ENCODE measurements at regions not wholly inside any gene's neighbourhood (a gene's known extent, or its start where the extent isn't known, plus 50 kb on each side); places are given as distances from the start of the nearest gene placed in this dataset.
"Not testable (repeated sequence)": the region's sequence is repeated elsewhere in the genome, so short reads cannot be mapped to it uniquely, and the experiment has no call there.

GRCh38 chr4:78691971-78692821, 84.0 kb upstream of the BMP2K start:
- DNase-seq: no peak

- peak; percentile 35 for DNase-seq
These were observed 83.4 kb upstream of the BMP2K start for GRCh38 chr4:78692822-78693170.

GRCh38 chr4:78693777-78694456, 82.2 kb upstream of the BMP2K start:
- no peak for DNase-seq

GRCh38 chr4:78694457-78694787, 81.7 kb upstream of the BMP2K start:
- DNase-seq: no peak

GRCh38 chr4:78695910-78696309, 80.2 kb upstream of the BMP2K start:
- no peak for DNase-seq

- no peak for DNase-seq
These were observed 73.1 kb upstream of the BMP2K start for GRCh38 chr4:78703079-78703478.

- DNase-seq: no peak
These were observed 71.8 kb upstream of the BMP2K start for GRCh38 chr4:78704317-78704716.

GRCh38 chr4:78704981-78705683, 71.0 kb upstream of the BMP2K start:
- DNase-seq: no peak

GRCh38 chr4:78706302-78706701, 69.8 kb upstream of the BMP2K start:
- DNase-seq: no peak

GRCh38 chr4:78707268-78707667, 68.9 kb upstream of the BMP2K start:
- peak; percentile 21 for DNase-seq

- DNase-seq: no peak
These were observed 68.4 kb upstream of the BMP2K start for GRCh38 chr4:78707793-78708192.

GRCh38 chr4:78710536-78710935, 65.6 kb upstream of the BMP2K start:
- no peak for DNase-seq

GRCh38 chr4:78711676-78712075, 64.5 kb upstream of the BMP2K start:
- DNase-seq: no peak

- not testable (repeated sequence) for DNase-seq
These were observed 61.6 kb upstream of the BMP2K start for GRCh38 chr4:78714598-78714997.

GRCh38 chr4:78715372-78715771, 60.8 kb upstream of the BMP2K start:
- DNase-seq: not testable (repeated sequence)

GRCh38 chr4:78717712-78718111, 58.4 kb upstream of the BMP2K start:
- not testable (repeated sequence) for DNase-seq

- no peak for DNase-seq
These were observed 55.9 kb upstream of the BMP2K start for GRCh38 chr4:78720204-78720603.

GRCh38 chr4:78720994-78721677, 55.0 kb upstream of the BMP2K start:
- DNase-seq: no peak

- DNase-seq: no peak
These were observed 54.4 kb upstream of the BMP2K start for GRCh38 chr4:78721747-78722146.

- no peak for DNase-seq
These were observed 53.8 kb upstream of the BMP2K start for GRCh38 chr4:78722320-78722719.

GRCh38 chr4:78722878-78723277, 53.3 kb upstream of the BMP2K start:
- DNase-seq: no peak
